ENCODE measurements at regions not wholly inside any gene's neighbourhood (a gene's known extent, or its start where the extent isn't known, plus 50 kb on each side); places are given as distances from the start of the nearest gene placed in this dataset.

GRCh38 chr1:10892138-10893065 lies 96.0 kb upstream of the CASZ1 start:
- Histone ChIP-seq H4K20me1 (ENCODE audit: control insufficient read depth, insufficient read depth) (no peaks in the 10 kb centered on the region; the same call in 1 of the 2 replicates), H3K36me3 (ENCODE audit: control insufficient read depth in 2 of 2, insufficient read depth in 2 of 2, low read length in 1 of 2) (no peaks in the 10 kb centered on the region), H2AFZ (ENCODE audit: control insufficient read depth, low read depth, low read length) (no peak overlapping the region), H3K27me3 (replicated peaks in 1 of 2; ENCODE audit: control insufficient read depth in 2 of 2, insufficient read depth in 2 of 2, low read length in 1 of 2) (peaks cover 0 to 3% of the 10 kb centered on the region in 2 experiments; a peak in 2 of 4 replicates), H3K4me1 (ENCODE audit: control insufficient read depth, insufficient read depth, low read length) (no peaks in the 10 kb centered on the region), H3K79me2 (ENCODE audit: control insufficient read depth, insufficient read depth, low read length) (no peaks in the 10 kb centered on the region), H3K9me3 (replicated peaks; ENCODE audit: control insufficient read depth, insufficient read depth, low read length) (no peaks in the 10 kb centered on the region), H3K9ac (ENCODE audit: control insufficient read depth, insufficient read depth, low read length) (no peak overlapping the region), H3K27ac (ENCODE audit: control insufficient read depth, insufficient read depth) (no peak overlapping the region), H3K4me3 (no peak overlapping the region), H3K4me2 (ENCODE audit: control insufficient read depth, insufficient read depth) (no peak overlapping the region)
- ChIA-PET SMC1A (ENCODE audit: uncharacterized antibody, unreplicated experiment) (no interaction called here), RAD21 (ENCODE audit: unreplicated experiment) (no interaction called here), CTCF (no interaction called here), POLR2A (interaction anchor here (0.7 kb wide), 1 partner anchor 1106 kb away, joined by 3 read pairs; no protein-coding TSS in a partner anchor)
- intact Hi-C loops (cut with micrococcal nuclease; ENCODE audit: unreplicated experiment): no loop called here
- ATAC-seq (no peak), DNase-seq (ENCODE audit: low read depth, low spot score) (no peak), FAIRE-seq (no peak)
- BruUV-seq (replicated peaks): no TSS peak
- 63% methylated on average over 4 of the region's 5 CpGs for WGBS (ENCODE audit: insufficient coverage, insufficient replicate concordance, low lambda C conversion rate, missing lambda C conversion rate)
- TF ChIP-seq NR2C1 (IDR thresholded peaks at IDR 0.05) (no peak), BACH1 (IDR thresholded peaks at IDR 0.05; ENCODE audit: borderline replicate concordance) (no peak), NFYA (IDR thresholded peaks at IDR 0.05; ENCODE audit: borderline replicate concordance, low read depth, low read length) (no peak), RB1 (IDR thresholded peaks at IDR 0.05; ENCODE audit: borderline replicate concordance) (no peak)
- in situ Hi-C loops (cut with MboI): no loop called here

GRCh38 chr1:10895621-10896020 lies 99.2 kb upstream of the CASZ1 start:
- Histone ChIP-seq H4K20me1 (ENCODE audit: control insufficient read depth, insufficient read depth) (no peaks in the 10 kb centered on the region; the same call in 1 of the 2 replicates), H3K9ac (ENCODE audit: control insufficient read depth, insufficient read depth, low read length) (no peak overlapping the region), H3K79me2 (ENCODE audit: control insufficient read depth, insufficient read depth, low read length) (no peaks in the 10 kb centered on the region), H3K9me3 (replicated peaks; ENCODE audit: control insufficient read depth, insufficient read depth, low read length) (no peaks in the 10 kb centered on the region), H3K27me3 (replicated peaks in 1 of 2; ENCODE audit: control insufficient read depth in 2 of 2, insufficient read depth in 2 of 2, low read length in 1 of 2) (peaks cover 0 to 1% of the 10 kb centered on the region in 2 experiments; a peak in 1 of 4 replicates), H2AFZ (ENCODE audit: control insufficient read depth, low read depth, low read length) (no peak overlapping the region), H3K27ac (ENCODE audit: control insufficient read depth, insufficient read depth) (no peak overlapping the region), H3K36me3 (ENCODE audit: control insufficient read depth in 2 of 2, insufficient read depth in 2 of 2, low read length in 1 of 2) (no peaks in the 10 kb centered on the region), H3K4me2 (ENCODE audit: control insufficient read depth, insufficient read depth) (no peak overlapping the region), H3K4me1 (ENCODE audit: control insufficient read depth, insufficient read depth, low read length) (no peaks in the 10 kb centered on the region), H3K4me3 (no peak overlapping the region)
- in situ Hi-C loops (cut with MboI): no loop called here
- POLR2A ChIA-PET: no interaction called here
- intact Hi-C loops (cut with micrococcal nuclease; ENCODE audit: unreplicated experiment): no loop called here
- SMC1A ChIA-PET (ENCODE audit: uncharacterized antibody, unreplicated experiment): no interaction called here
- FAIRE-seq (no peak), DNase-seq (ENCODE audit: low read depth, low spot score) (no peak), ATAC-seq (no peak)
- no TSS peak for BruUV-seq (replicated peaks)
- CTCF ChIA-PET: no interaction called here
- WGBS (ENCODE audit: insufficient coverage, insufficient replicate concordance, low lambda C conversion rate, missing lambda C conversion rate): 50% methylated on average over 4 of the region's 7 CpGs
- RAD21 ChIA-PET (ENCODE audit: unreplicated experiment): no interaction called here
- TF ChIP-seq LARP7 (IDR thresholded peaks at IDR 0.05): no peak
- no peak for TF ChIP-seq NFYB (IDR thresholded peaks at IDR 0.05; ENCODE audit: insufficient read depth, low read depth, low read length)
- TF ChIP-seq ATF7 (IDR thresholded peaks at IDR 0.05; ENCODE audit: low read depth): no peak
- TF ChIP-seq GATAD2B (conservative IDR thresholded peaks at IDR 0.05; ENCODE audit: low read depth): no peak
- TF ChIP-seq IKZF2 (IDR thresholded peaks at IDR 0.05): no peak
- TF ChIP-seq SP1 (IDR thresholded peaks at IDR 0.05; ENCODE audit: low read depth, low read length): no peak
- TF ChIP-seq ZNF24 (IDR thresholded peaks at IDR 0.05): no peak
- TF ChIP-seq MTA2 (IDR thresholded peaks at IDR 0.05; ENCODE audit: low read depth): no peak
- no peak for TF ChIP-seq CHD1 (IDR thresholded peaks at IDR 0.05; ENCODE audit: low read depth, low read length)
- no peak for TF ChIP-seq POU2F2 (IDR thresholded peaks at IDR 0.05; ENCODE audit: borderline replicate concordance, low read depth, low read length)
- no peak for TF ChIP-seq ZZZ3 (IDR thresholded peaks at IDR 0.05; ENCODE audit: control insufficient read depth, insufficient read length, low read depth)
- TF ChIP-seq BHLHE40 (IDR thresholded peaks at IDR 0.05; ENCODE audit: borderline replicate concordance in 1 of 2, low read depth in 2 of 2, low read length in 1 of 2): no peak
- TF ChIP-seq SUZ12 (IDR thresholded peaks at IDR 0.05; ENCODE audit: unreplicated experiment): no peak
- TF ChIP-seq MEF2A (IDR thresholded peaks at IDR 0.05; ENCODE audit: insufficient read depth, low read depth, low read length): no peak
- no peak for TF ChIP-seq DPF2 (IDR thresholded peaks at IDR 0.05)

All from GM12878 (cell line).